ENCODE measurements at regions not wholly inside any gene's neighbourhood (a gene's known extent, or its start where the extent isn't known, plus 50 kb on each side); places are given as distances from the start of the nearest gene placed in this dataset.

GRCh38 chr11:112617977-112618826 lies 343.0 kb upstream of the NCAM1 start:
- DNase-seq: no peak
- 79 to 86% methylated on average over 11 to 13 of the region's 13 CpGs for WGBS, 2 donors
- Histone ChIP-seq H3K4me3 (no peak overlapping the region), H3K9me3 (no peaks in the 10 kb centered on the region), H3K36me3 (ENCODE audit: low read depth, missing control alignments) (no peaks in the 10 kb centered on the region), H3K4me1 (no peaks in the 10 kb centered on the region), H3K27me3 (no peaks in the 10 kb centered on the region), H3K27ac (no peak overlapping the region)
- intact Hi-C loops (cut with DNase I; ENCODE audit: low total_unique reads): no loop called here
- TF ChIP-seq CTCF (IDR thresholded peaks at IDR 0.05) (no peak), POLR2A (IDR thresholded peaks at IDR 0.05) (no peak)

GRCh38 chr11:112619106-112619505 lies 342.1 kb upstream of the NCAM1 start:
- Histone ChIP-seq H3K27ac (no peak overlapping the region), H3K27me3 (no peaks in the 10 kb centered on the region), H3K36me3 (ENCODE audit: low read depth, missing control alignments) (no peaks in the 10 kb centered on the region), H3K4me3 (no peak overlapping the region), H3K9me3 (no peaks in the 10 kb centered on the region), H3K4me1 (no peaks in the 10 kb centered on the region)
- TF ChIP-seq POLR2A (IDR thresholded peaks at IDR 0.05) (no peak), CTCF (IDR thresholded peaks at IDR 0.05) (no peak)
- 88 to 90% methylated on average over 5 of the region's 5 CpGs for WGBS, 2 donors
- intact Hi-C loops (cut with DNase I; ENCODE audit: low total_unique reads): no loop called here
- DNase-seq: no peak

- no peaks in the 10 kb centered on the region for H3K4me1 ChIP-seq
- intact Hi-C loops (cut with DNase I; ENCODE audit: low total_unique reads): no loop called here
- no peak for DNase-seq
- no peak overlapping the region for H3K4me3 ChIP-seq
- H3K27me3 ChIP-seq: no peaks in the 10 kb centered on the region
- no peaks in the 10 kb centered on the region for H3K36me3 ChIP-seq (ENCODE audit: low read depth, missing control alignments)
- TF ChIP-seq CTCF (IDR thresholded peaks at IDR 0.05): no peak
- TF ChIP-seq POLR2A (IDR thresholded peaks at IDR 0.05): no peak
- H3K27ac ChIP-seq: no peak overlapping the region
- no peaks in the 10 kb centered on the region for H3K9me3 ChIP-seq
- 74 to 87% methylated on average over 5 to 7 of the region's 7 CpGs for WGBS, 2 donors
These were observed 340.4 kb upstream of the NCAM1 start for GRCh38 chr11:112620621-112621394.

- TF ChIP-seq CTCF (IDR thresholded peaks at IDR 0.05) (no peak), POLR2A (IDR thresholded peaks at IDR 0.05) (no peak)
- Histone ChIP-seq H3K4me1 (no peaks in the 10 kb centered on the region), H3K27me3 (no peaks in the 10 kb centered on the region), H3K9me3 (no peaks in the 10 kb centered on the region), H3K36me3 (ENCODE audit: low read depth, missing control alignments) (no peaks in the 10 kb centered on the region), H3K27ac (no peak overlapping the region), H3K4me3 (no peak overlapping the region)
- 78 to 80% methylated on average over 1 of the region's 1 CpG for WGBS, 2 donors
- no peak for DNase-seq
- intact Hi-C loops (cut with DNase I; ENCODE audit: low total_unique reads): no loop called here
These were observed 338.2 kb upstream of the NCAM1 start for GRCh38 chr11:112623057-112623456.

Data from testis (tissue), 2 donors.